ENCODE measurements at regions not wholly inside any gene's neighbourhood (a gene's known extent, or its start where the extent isn't known, plus 50 kb on each side); places are given as distances from the start of the nearest gene placed in this dataset.

- H3K27ac ChIP-seq: no peak overlapping the region
- TF ChIP-seq CTCF (conservative IDR thresholded peaks at IDR 0.05): no peak
Measured at GRCh38 chr2:184006998-184007397, 591.3 kb upstream of the ZNF804A start.

GRCh38 chr2:184026961-184027360, 571.4 kb upstream of the ZNF804A start:
- no peak for TF ChIP-seq CTCF (conservative IDR thresholded peaks at IDR 0.05)

GRCh38 chr2:184030245-184030644, 568.1 kb upstream of the ZNF804A start:
- no peak overlapping the region for H3K27ac ChIP-seq
- no peak for TF ChIP-seq CTCF (conservative IDR thresholded peaks at IDR 0.05)

More at GRCh38 chr2:184026961-184027360, 571.4 kb upstream of the ZNF804A start:
- no peak overlapping the region for H3K27ac ChIP-seq

GRCh38 chr2:184030989-184031388, 567.3 kb upstream of the ZNF804A start:
- no peak for TF ChIP-seq CTCF (conservative IDR thresholded peaks at IDR 0.05)
- no peak overlapping the region for H3K27ac ChIP-seq

- TF ChIP-seq CTCF (conservative IDR thresholded peaks at IDR 0.05): peak; percentile 43
- H3K27ac ChIP-seq: no peak overlapping the region
Measured at GRCh38 chr2:184031402-184032147, 566.8 kb upstream of the ZNF804A start.

GRCh38 chr2:184032983-184033382, 565.3 kb upstream of the ZNF804A start:
- no peak for TF ChIP-seq CTCF (conservative IDR thresholded peaks at IDR 0.05)
- no peak overlapping the region for H3K27ac ChIP-seq

GRCh38 chr2:184037273-184037672, 561.1 kb upstream of the ZNF804A start:
- H3K27ac ChIP-seq: no peak overlapping the region
- no peak for TF ChIP-seq CTCF (conservative IDR thresholded peaks at IDR 0.05)
